Neural cell (in vitro differentiated cells): ENCODE measurements at regions not wholly inside any gene's neighbourhood (a gene's known extent, or its start where the extent isn't known, plus 50 kb on each side); places are given as distances from the start of the nearest gene placed in this dataset.

Experiments used
- CTCF ChIP-seq: fragments of 450-650 bp; IDR thresholded peaks from 2 replicates; pipeline ENCODE4 v1.5.1; 2014; ENCODE audit warnings: antibody characterized with exemption, mild to moderate bottlenecking, moderate library complexity; ENCODE audit not compliant: poor library complexity, severe bottlenecking
- EP300 ChIP-seq: fragments of 450-650 bp; conservative IDR thresholded peaks from 2 replicates; pipeline ENCODE4 v1.6.1; 2014; ENCODE audit warnings: antibody characterized with exemption, mild to moderate bottlenecking, moderate library complexity; ENCODE audit not compliant: poor library complexity, severe bottlenecking
- EZH2 ChIP-seq: fragments of 200-600, 300-800 bp; shearing (Covaris generic), sonication (generic); IDR thresholded peaks from 2 replicates; pipeline ENCODE4 v1.6.1; 2014; ENCODE audit warnings: antibody characterized with exemption, low read length, borderline replicate concordance, mild to moderate bottlenecking; ENCODE audit not compliant: insufficient read depth, poor library complexity, severe bottlenecking
- MXI1 ChIP-seq: fragments of 450-650 bp; conservative IDR thresholded peaks from 2 replicates; pipeline ENCODE4 v1.6.1; 2014; ENCODE audit warnings: antibody characterized with exemption, mild to moderate bottlenecking; ENCODE audit not compliant: poor library complexity, severe bottlenecking
- POLR2AphosphoS5 ChIP-seq: IDR thresholded peaks from 2 replicates; pipeline ENCODE4 v1.6.1; 2012
- RAD21 ChIP-seq: fragments of 450-650 bp; conservative IDR thresholded peaks from 2 replicates; pipeline ENCODE4 v1.6.1; 2014; ENCODE audit warnings: antibody characterized with exemption, mild to moderate bottlenecking, moderate library complexity
- REST ChIP-seq: IDR thresholded peaks from 2 replicates; pipeline ENCODE4 v1.6.1; 2012; ENCODE audit warnings: borderline replicate concordance
- TAF1 ChIP-seq: IDR thresholded peaks from 2 replicates; pipeline ENCODE4 v1.6.1; 2012; ENCODE audit warnings: low read depth

GRCh38 chr12:78430551-78430950 lies 434.0 kb upstream of the SYT1 start:
- TF ChIP-seq EP300 = no peak
- TF ChIP-seq CTCF = no peak
- no peak for TF ChIP-seq RAD21
- no peak for TF ChIP-seq POLR2AphosphoS5
- TF ChIP-seq EZH2 = no peak
- no peak for TF ChIP-seq TAF1
- TF ChIP-seq REST = no peak
- TF ChIP-seq MXI1 = no peak
